ENCODE measurements at regions not wholly inside any gene's neighbourhood (a gene's known extent, or its start where the extent isn't known, plus 50 kb on each side); places are given as distances from the start of the nearest gene placed in this dataset.
"Not testable (repeated sequence)": the region's sequence is repeated elsewhere in the genome, so short reads cannot be mapped to it uniquely, and the experiment has no call there.

GRCh38 chr5:98527846-98528245, 245.6 kb upstream of the RGMB start:
- no peak for DNase-seq

GRCh38 chr5:98529321-98529720, 244.1 kb upstream of the RGMB start:
- no peak for DNase-seq

DNA sequence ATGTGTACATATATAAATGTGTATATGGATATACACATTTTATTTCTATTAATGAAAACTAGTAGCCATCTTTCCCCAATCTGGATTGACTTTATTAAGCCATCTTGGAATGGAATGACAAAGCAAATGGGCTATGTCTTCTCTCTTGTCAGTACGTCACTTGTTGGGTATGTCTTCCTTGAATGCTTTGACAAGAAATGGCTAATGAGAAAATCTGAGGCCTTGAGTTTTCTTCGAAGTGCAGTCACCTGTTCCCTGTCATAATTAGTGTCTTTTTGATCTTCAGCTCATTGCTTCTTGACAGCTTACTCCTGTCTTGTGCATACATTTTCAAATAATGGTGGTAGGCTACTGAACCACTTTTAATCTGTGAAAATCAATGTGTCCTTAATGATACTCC, 243.2 kb upstream of the RGMB start:
- no peak for DNase-seq

GRCh38 chr5:98535901-98536300, 237.6 kb upstream of the RGMB start:
- DNase-seq: no peak

DNA sequence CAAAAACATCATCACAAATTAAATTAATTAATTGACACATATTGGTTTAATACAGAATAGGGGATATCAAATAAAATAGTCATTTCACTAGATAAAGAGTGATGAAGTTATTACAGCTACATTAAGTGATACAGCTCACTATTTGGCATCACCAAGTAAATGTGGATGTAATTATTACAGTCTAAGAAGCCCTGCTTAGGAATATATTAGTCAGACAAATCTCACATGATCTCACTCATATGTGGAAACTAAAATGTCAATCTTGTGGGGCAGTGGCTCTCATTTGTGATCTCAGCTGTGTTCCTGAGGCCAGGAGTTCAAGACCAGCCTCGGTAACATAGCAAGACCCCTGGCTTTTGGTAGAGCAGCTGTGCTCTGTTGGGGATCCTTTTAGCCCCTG, 233.4 kb upstream of the RGMB start:
- no peak for DNase-seq

DNA sequence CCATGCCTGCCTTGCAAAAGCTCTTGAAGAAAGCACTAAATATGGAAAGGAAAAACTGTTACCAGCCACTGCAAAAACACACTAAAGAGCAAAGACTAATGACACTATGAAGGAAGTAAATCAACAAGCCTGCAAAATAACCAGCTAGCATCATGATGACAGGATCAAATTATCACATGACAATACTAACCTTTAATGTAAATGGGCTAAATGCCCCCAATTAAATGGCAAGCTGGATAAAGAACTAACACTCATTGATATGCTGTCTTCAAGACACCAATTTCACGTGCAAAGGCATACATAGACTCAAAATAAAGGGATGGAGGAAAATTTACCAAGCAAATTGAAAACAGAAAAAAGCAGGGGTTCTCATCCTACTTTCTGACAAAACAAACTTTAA, 231.8 kb upstream of the RGMB start:
- no peak for DNase-seq

- no peak for DNase-seq
These were observed 230.0 kb upstream of the RGMB start for GRCh38 chr5:98543490-98543889.

DNA sequence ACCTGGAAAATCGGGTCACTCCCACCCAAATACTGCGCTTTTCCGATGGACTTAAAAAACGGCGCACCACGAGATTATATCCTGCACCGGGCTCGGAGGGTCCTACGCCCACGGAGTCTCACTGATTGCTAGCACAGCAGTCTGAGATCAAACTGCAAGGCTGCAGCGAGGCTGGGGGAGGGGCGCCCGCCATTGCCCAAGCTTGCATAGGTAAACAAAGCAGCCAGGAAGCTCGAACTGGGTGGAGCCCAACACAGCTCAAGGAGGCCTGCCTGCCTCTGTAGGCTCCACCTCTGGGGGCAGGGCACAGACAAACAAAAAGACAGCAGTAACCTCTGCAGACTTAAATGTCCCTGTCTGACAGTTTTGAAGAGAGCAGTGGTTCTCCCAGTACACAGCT, 226.5 kb upstream of the RGMB start:
- not testable (repeated sequence) for DNase-seq

GRCh38 chr5:98556712-98557111, 216.8 kb upstream of the RGMB start:
- no peak for DNase-seq

DNA sequence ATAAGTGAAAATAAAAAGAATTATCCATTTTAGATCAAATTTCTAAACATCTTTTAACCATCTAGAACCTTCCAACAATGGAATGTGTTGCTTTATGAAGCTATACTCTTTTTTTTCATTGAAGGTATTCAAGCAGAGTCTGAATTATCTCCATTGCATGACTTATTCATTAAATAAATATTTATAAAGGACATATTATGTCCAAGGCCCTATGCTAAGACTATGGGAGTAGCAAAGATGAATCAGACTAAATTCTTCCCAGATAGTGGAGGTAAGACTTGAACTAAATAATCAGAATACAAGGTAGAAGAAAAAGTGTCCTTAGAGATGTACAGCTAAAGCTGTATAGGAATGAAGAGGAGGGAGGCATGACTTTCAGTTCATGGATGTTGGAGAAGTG, 215.5 kb upstream of the RGMB start:
- DNase-seq: no peak

GRCh38 chr5:98563885-98564653, 209.4 kb upstream of the RGMB start:
- DNase-seq: no peak

- DNase-seq: no peak
These were observed 208.6 kb upstream of the RGMB start for GRCh38 chr5:98564836-98565235.

GRCh38 chr5:98568336-98568735, 205.1 kb upstream of the RGMB start:
- no peak for DNase-seq

- no peak for DNase-seq
These were observed 204.2 kb upstream of the RGMB start for GRCh38 chr5:98569288-98569687.

GRCh38 chr5:98570010-98570409, 203.5 kb upstream of the RGMB start:
- no peak for DNase-seq

GRCh38 chr5:98570661-98571191, 202.7 kb upstream of the RGMB start:
- no peak for DNase-seq

GRCh38 chr5:98573834-98574320, 199.6 kb upstream of the RGMB start:
- DNase-seq: no peak

- DNase-seq: no peak
These were observed 197.2 kb upstream of the RGMB start for GRCh38 chr5:98576275-98576674.

DNA sequence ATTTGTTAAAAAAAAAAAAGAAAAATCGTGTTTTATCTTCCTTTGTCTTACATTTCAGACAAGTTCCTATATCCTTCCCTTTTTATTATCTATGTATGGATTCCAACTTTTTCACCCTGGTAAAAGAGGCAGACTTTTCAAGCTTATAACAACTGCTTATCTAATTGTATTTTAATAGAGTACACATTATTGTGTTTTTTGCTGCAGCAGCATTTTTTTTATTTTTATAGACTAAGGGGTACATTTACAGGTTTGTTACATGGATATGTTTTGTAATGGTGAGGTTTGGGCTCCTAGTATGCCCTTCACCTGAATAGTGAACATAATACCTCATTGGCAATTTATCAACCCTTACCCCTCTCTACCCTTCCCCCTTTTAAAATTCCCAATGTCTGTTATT, 195.0 kb upstream of the RGMB start:
- DNase-seq: no peak

DNA sequence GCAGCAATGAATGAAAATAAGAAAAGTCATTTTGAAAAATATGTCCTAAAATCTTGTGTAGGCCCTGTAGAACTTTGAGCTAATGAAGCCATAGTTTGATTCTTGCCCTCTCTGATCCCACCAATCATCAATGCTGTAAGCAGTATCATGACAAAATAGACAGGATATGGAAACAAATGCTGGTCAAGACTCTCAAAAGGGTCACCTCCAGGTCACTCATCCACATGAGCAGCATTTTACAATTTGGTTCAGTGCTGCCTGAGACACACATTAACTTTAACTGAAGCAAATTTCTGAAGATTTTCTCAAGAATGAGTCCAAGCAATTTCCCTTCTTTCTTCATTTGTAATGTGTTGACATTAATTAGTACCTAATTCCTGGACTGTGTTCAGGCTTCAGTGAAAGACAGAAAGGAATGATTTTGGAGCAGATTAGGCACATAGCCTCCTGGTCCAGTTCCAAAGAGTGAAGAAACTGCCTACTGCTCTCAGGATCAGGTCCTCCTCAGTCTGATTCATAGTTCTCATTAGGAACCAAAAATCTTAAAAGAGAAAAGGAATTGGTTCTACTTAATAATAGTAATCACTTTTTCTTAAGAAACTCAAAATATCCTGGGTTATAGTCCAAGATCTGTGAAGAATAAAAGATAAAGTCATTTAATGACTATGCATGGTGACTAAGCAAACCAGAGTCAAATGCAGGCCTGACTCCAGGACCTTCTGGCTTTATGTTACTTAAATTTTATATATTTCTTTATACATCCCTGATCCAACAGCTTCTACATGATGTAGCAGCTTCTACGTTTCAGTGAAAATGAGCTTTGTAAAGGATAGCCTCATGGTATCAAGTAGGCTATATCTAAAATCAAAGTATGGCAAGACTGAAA, 192.1 kb upstream of the RGMB start:
- DNase-seq: no peak

DNA sequence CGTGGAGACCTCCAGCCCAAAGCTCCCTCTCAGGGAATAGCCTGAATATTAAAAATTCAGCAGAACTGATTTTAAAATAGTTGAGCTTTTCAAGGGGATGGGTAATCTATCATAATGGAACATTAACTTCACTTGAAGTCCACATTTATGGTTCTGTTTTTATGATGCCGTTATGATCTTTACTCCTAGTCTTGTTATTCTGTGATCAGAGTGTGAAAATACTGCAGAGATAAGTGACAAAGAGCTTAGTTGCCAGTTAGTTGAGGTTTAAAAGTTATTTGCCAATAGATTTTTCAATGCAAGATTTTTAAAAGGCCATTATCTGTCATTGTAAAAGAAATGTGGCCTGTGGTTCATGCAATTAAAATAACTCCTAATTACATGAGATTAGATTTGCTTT, 189.9 kb upstream of the RGMB start:
- no peak for DNase-seq

GRCh38 chr5:98585661-98586310, 187.7 kb upstream of the RGMB start:
- DNase-seq: no peak

DNA sequence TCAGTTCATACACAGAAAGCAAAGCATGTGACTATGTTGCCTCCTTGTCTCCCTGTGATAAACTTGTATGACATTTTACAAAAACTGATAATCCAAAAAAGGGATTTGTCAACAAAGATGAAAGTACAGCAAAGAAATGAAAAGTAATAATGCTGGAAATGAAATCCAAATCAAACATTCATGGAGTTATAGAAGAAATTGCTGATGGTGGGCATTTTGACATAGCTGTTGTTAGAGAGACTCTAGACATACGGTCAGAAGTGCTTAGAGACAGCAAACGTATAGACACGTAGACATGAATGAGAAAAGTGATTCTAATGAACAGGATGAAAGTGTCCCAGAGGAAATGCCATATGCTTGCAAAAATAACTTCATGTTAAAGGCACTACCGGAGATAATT, 186.9 kb upstream of the RGMB start:
- DNase-seq: no peak
